K562 (cell line): ENCODE measurements at regions not wholly inside any gene's neighbourhood (a gene's known extent, or its start where the extent isn't known, plus 50 kb on each side); places are given as distances from the start of the nearest gene placed in this dataset.

ENCODE experiments used
- ATAC-seq: fragments of 200-7000 bp; cut with Tn5 transposase; 3 replicates; pipeline ENCODE4 v1.9.1; 2020; ENCODE audit warnings: moderate library complexity
- BruUV-seq: library from RNA; stranded (reverse); fragments of 400-500 nt; replicated peaks from 2 replicates; lab custom pipeline; 2021; lab: Mats Ljungman, UMichigan
- CTCF ChIA-PET: fragments of 300-600 bp; formaldehyde crosslinking; extraction: SDS; loops from one replicate; lab custom pipeline; 2021; ENCODE audit warnings: low intra/inter-chr PET ratio; lab: Yijun Ruan, JAX
- POLR2A ChIA-PET: fragments of 300-600, 350-650 bp; sonication (Branson Sonifier 250); formaldehyde crosslinking; extraction: SDS; loops from one replicate; lab custom pipeline; 2021; ENCODE audit warnings: antibody characterized with exemption, inconsistent platforms; lab: Yijun Ruan, JAX
- DNase-seq, 4 experiments: peaks; one replicate each; pipeline versions ENCODE4 v3.0.0 to v3.0.0-alpha.2; 2011 to 2018; ENCODE audit warnings: low spot score in 3 of 4, mixed read lengths in 3 of 4; ENCODE audit errors: extremely low read depth in 1 of 4
- FAIRE-seq: peaks from 2 replicates; lab custom pipeline; 2011; peaks lifted over from hg19 to GRCh38; lab: Jason Lieb, UNC
- H2AFZ ChIP-seq: 2 replicates; pipeline ENCODE4 v1.6.0; 2011; ENCODE audit warnings: low read depth, low read length, control low read depth, inconsistent platforms
- H3K27ac ChIP-seq: fragments of 200-600 bp; 3 replicates; pipeline ENCODE4 v1.8.0; 2011; ENCODE audit warnings: low read depth, mild to moderate bottlenecking, control low read depth, inconsistent platforms, low read length, moderate library complexity, mixed read lengths; ENCODE audit errors: extremely low read depth
- H3K27me3 ChIP-seq, 2 experiments: fragments of 300-600 bp in 1 of 2; 2 replicates in 1 of 2; 3 replicates in 1 of 2; pipeline versions ENCODE4 v1.6.0 to v1.8.0; 2011; ENCODE audit warnings: inconsistent platforms in 2 of 2, low read length in 2 of 2, mild to moderate bottlenecking in 1 of 2, mixed read lengths in 1 of 2, moderate library complexity in 1 of 2; ENCODE audit not compliant: control insufficient read depth in 2 of 2, insufficient read depth in 2 of 2
- H3K36me3 ChIP-seq: fragments of 300-600 bp; 3 replicates; pipeline ENCODE4 v1.8.0; 2011; ENCODE audit warnings: mild to moderate bottlenecking, low read length, inconsistent platforms; ENCODE audit not compliant: control insufficient read depth, insufficient read depth
- H3K4me1 ChIP-seq, 2 experiments: fragments of 200-600 bp in 1 of 2; replicated peaks in 1 of 2; 2 replicates in 1 of 2; 3 replicates in 1 of 2; pipeline versions ENCODE4 v1.5.1 to v1.8.0; 2011; ENCODE audit warnings: inconsistent platforms in 2 of 2, low read length in 2 of 2, mild to moderate bottlenecking in 1 of 2, mixed read lengths in 1 of 2, moderate library complexity in 1 of 2; ENCODE audit not compliant: control insufficient read depth in 2 of 2, insufficient read depth in 2 of 2
- H3K4me2 ChIP-seq: 2 replicates; pipeline ENCODE4 v1.6.1; 2011; ENCODE audit warnings: low read length, control low read depth, inconsistent platforms, mixed read lengths; ENCODE audit not compliant: insufficient read depth
- H3K4me3 ChIP-seq: fragments of 200-600 bp; sonication (generic), shearing (Covaris generic); 2 replicates; pipeline ENCODE4 v1.5.1; 2016; ENCODE audit warnings: control low read depth, inconsistent platforms
- H3K79me2 ChIP-seq: fragments of 200-600 bp; 3 replicates; pipeline ENCODE4 v1.8.0; 2011; ENCODE audit warnings: low read length, inconsistent platforms; ENCODE audit not compliant: control insufficient read depth, insufficient read depth
- H3K9ac ChIP-seq, 2 experiments: 2 replicates each; pipeline versions ENCODE4 v1.6.0 to v1.6.1; 2011; ENCODE audit warnings: low read depth in 2 of 2, low read length in 2 of 2, control low read depth in 1 of 2, inconsistent platforms in 1 of 2, mild to moderate bottlenecking in 1 of 2, mixed read lengths in 1 of 2; ENCODE audit not compliant: insufficient read depth in 1 of 2
- H3K9me1 ChIP-seq: one replicate; pipeline ENCODE4 v1.6.0; 2011; ENCODE audit warnings: inconsistent platforms, mild to moderate bottlenecking, low read length, moderate library complexity; ENCODE audit not compliant: control insufficient read depth, insufficient read depth
- H3K9me3 ChIP-seq: replicated peaks from 2 replicates; pipeline ENCODE4 v1.5.1; 2011; ENCODE audit warnings: low read depth, low read length, inconsistent platforms; ENCODE audit not compliant: control insufficient read depth, insufficient read depth
- H4K20me1 ChIP-seq: replicated peaks from 2 replicates; pipeline ENCODE4 v1.6.1; 2011; ENCODE audit warnings: low read length, inconsistent platforms, mixed read lengths; ENCODE audit not compliant: control insufficient read depth, insufficient read depth
- BHLHE40 ChIP-seq: IDR thresholded peaks from 2 replicates; pipeline ENCODE4 v1.6.1; 2011; ENCODE audit warnings: low read length, improper control_type of control experiment
- HDAC1 ChIP-seq, 2 experiments: fragments of 450-650 bp; IDR thresholded peaks; 2 replicates each; pipeline ENCODE4 v1.6.1; 2016 to 2017; ENCODE audit warnings: inconsistent platforms in 1 of 2, mild to moderate bottlenecking in 1 of 2, moderate library complexity in 1 of 2
- MED1 ChIP-seq: sonication (generic); formaldehyde crosslinking; IDR thresholded peaks from 2 replicates; pipeline ENCODE4 v1.8.1; 2023; ENCODE audit warnings: missing genetic modification reagents, borderline replicate concordance
- NR1H2 ChIP-seq: sonication (generic); formaldehyde crosslinking; IDR thresholded peaks from 2 replicates; pipeline ENCODE4 v1.4.0; 2020; ENCODE audit warnings: mild to moderate bottlenecking, missing genetic modification reagents
- RBM39 ChIP-seq: fragments of 200-400 bp; formaldehyde crosslinking; optimal IDR thresholded peaks from 2 replicates; pipeline ENCODE3; 2018; ENCODE audit warnings: low read depth, low read length
- SRSF9 ChIP-seq: fragments of 200-400 bp; formaldehyde crosslinking; IDR thresholded peaks from 2 replicates; pipeline ENCODE4 v1.6.1; 2017; ENCODE audit warnings: low read depth, low read length, borderline replicate concordance
- WHSC1 ChIP-seq: IDR thresholded peaks from one replicate; pipeline ENCODE4 v1.6.1; 2012; ENCODE audit warnings: low read length, control low read depth, inconsistent platforms
- ZNF551 ChIP-seq: fragments of 250-450 bp; sonication (Bioruptor Pico); IDR thresholded peaks from 2 replicates; pipeline ENCODE4 v1.5.0; 2021; ENCODE audit warnings: mild to moderate bottlenecking, moderate library complexity
- ZNF609 ChIP-seq: sonication (generic); formaldehyde crosslinking; IDR thresholded peaks from 2 replicates; pipeline ENCODE4 v1.8.1; 2023; ENCODE audit warnings: missing genetic modification reagents, mild to moderate bottlenecking, borderline replicate concordance
- WGBS: fragments of 100-300 bp; shearing (Covaris generic); methylation state at CpG from one replicate; pipeline ENCODE4 v1.1.6; 2016; ENCODE audit warnings: low coverage, mixed read lengths; ENCODE audit not compliant: insufficient coverage; ENCODE audit errors: missing lambda C conversion rate; 5-methylcytosine and 5-hydroxymethylcytosine counted together
- in situ Hi-C: fragments of 300-500 bp; cut with MboI; formaldehyde crosslinking; loops from 4 replicates; pipeline ENCODE4 v1.15.0; 2018; ENCODE audit warnings: inconsistent platforms, mixed read lengths
- intact Hi-C: fragments of 100-400 bp; cut with micrococcal nuclease; formaldehyde crosslinking; loops from 2 replicates; pipeline ENCODE4 v1.14.2; 2022
- TF ChIP-seq, protein P1 (sequence below): fragments of 450-650 bp; IDR thresholded peaks from 2 replicates; pipeline ENCODE4 v1.6.1; 2016; ENCODE audit warnings: low read depth, mild to moderate bottlenecking, moderate library complexity
- TF ChIP-seq, protein P2 (sequence below), 3 experiments: fragments of 200-800 bp in 1 of 3; fragments of 250-450 bp in 1 of 3; fragments of 450-650 bp in 1 of 3; sonication (Bioruptor Pico) in 1 of 3; sonication (Bioruptor generic) in 1 of 3; formaldehyde crosslinking in 1 of 3; IDR thresholded peaks; 2 replicates each; pipeline versions ENCODE4 v1.6.1 to v1.8.0; 2016 to 2022; ENCODE audit warnings: mild to moderate bottlenecking in 2 of 3, missing genetic modification characterization in 2 of 3, missing compliant biosample characterization in 1 of 3, moderate library complexity in 1 of 3

GRCh38 chr3:77933926-77934325, 894.0 kb downstream of the ROBO2 start (continued):
- TF ChIP-seq ZNF609, result no peak
- TF ChIP-seq, protein P1, sequence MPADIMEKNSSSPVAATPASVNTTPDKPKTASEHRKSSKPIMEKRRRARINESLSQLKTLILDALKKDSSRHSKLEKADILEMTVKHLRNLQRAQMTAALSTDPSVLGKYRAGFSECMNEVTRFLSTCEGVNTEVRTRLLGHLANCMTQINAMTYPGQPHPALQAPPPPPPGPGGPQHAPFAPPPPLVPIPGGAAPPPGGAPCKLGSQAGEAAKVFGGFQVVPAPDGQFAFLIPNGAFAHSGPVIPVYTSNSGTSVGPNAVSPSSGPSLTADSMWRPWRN, result no peak

- no peak for ATAC-seq
- TF ChIP-seq, protein P2, sequence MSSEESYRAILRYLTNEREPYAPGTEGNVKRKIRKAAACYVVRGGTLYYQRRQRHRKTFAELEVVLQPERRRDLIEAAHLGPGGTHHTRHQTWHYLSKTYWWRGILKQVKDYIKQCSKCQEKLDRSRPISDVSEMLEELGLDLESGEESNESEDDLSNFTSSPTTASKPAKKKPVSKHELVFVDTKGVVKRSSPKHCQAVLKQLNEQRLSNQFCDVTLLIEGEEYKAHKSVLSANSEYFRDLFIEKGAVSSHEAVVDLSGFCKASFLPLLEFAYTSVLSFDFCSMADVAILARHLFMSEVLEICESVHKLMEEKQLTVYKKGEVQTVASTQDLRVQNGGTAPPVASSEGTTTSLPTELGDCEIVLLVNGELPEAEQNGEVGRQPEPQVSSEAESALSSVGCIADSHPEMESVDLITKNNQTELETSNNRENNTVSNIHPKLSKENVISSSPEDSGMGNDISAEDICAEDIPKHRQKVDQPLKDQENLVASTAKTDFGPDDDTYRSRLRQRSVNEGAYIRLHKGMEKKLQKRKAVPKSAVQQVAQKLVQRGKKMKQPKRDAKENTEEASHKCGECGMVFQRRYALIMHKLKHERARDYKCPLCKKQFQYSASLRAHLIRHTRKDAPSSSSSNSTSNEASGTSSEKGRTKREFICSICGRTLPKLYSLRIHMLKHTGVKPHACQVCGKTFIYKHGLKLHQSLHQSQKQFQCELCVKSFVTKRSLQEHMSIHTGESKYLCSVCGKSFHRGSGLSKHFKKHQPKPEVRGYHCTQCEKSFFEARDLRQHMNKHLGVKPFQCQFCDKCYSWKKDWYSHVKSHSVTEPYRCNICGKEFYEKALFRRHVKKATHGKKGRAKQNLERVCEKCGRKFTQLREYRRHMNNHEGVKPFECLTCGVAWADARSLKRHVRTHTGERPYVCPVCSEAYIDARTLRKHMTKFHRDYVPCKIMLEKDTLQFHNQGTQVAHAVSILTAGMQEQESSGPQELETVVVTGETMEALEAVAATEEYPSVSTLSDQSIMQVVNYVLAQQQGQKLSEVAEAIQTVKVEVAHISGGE (CRISPR knock-in tag; IDR thresholded peaks at IDR 0.05), result no peak
- no peak for TF ChIP-seq WHSC1
- no peak for TF ChIP-seq RBM39
- no peak for TF ChIP-seq NR1H2 (CRISPR knock-in tag)
- TF ChIP-seq BHLHE40, result no peak
- no peak for TF ChIP-seq ZNF551
- no peak for TF ChIP-seq SRSF9
- no peak for TF ChIP-seq HDAC1 (IDR thresholded peaks at IDR 0.05)
- no peak for TF ChIP-seq MED1 (CRISPR knock-in tag)
Measured at GRCh38 chr3:77935418-77935817, 895.5 kb downstream of the ROBO2 start.

More at GRCh38 chr3:77935418-77935817, 895.5 kb downstream of the ROBO2 start:
- DNase-seq (no peak), FAIRE-seq (no peak)
- WGBS, result 0% methylated on average over 1 of the region's 1 CpG
- in situ Hi-C loops, result no loop called here
- no peaks in the 10 kb centered on the region for H3K27me3 ChIP-seq
- H3K36me3 ChIP-seq, result no peaks in the 10 kb centered on the region
- CTCF ChIA-PET, result no interaction called here
- H3K79me2 ChIP-seq, result no peaks in the 10 kb centered on the region
- intact Hi-C loops, result no loop called here
- H3K4me1 ChIP-seq, result no peaks in the 10 kb centered on the region
- no peaks in the 10 kb centered on the region for H4K20me1 ChIP-seq
- no TSS peak for BruUV-seq
- no peaks in the 10 kb centered on the region for H3K9me3 ChIP-seq
- no peak overlapping the region for H3K9ac ChIP-seq
- no peak overlapping the region for H2AFZ ChIP-seq
- no peaks in the 10 kb centered on the region for H3K9me1 ChIP-seq
- no peak overlapping the region for H3K27ac ChIP-seq
- POLR2A ChIA-PET, result no interaction called here
- H3K4me2 ChIP-seq, result no peak overlapping the region
- H3K4me3 ChIP-seq, result no peak overlapping the region
